NCI-H2029 treated with DMSO at 0.1 percent for 48 hours (cell line): ENCODE measurements at regions not wholly inside any gene's neighbourhood (a gene's known extent, or its start where the extent isn't known, plus 50 kb on each side); places are given as distances from the start of the nearest gene placed in this dataset.

Experiments used
- DNase-seq: peaks from one replicate; lab custom pipeline; 2025; lab: John Stamatoyannopoulos, UW

DNA sequence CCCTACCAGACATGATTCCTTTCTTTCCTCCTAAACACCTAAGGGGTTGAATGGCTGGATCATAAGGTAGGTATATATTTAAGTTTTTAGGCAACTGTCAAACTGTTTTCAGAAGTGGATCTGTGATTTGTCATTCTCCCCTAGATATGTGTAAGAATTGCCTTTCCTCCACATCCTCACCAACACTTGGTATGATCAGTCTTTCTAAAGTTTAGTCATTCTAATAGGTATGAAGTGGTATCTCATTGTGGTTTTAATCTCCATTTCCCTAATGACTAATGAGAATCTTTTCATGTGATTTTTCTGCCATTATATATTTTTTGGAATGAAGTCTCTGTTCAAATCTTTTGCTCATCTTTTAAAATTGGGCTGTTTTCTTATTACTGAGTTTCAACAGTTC, 122.1 kb downstream of the TFCP2L1 start:
- no peak for DNase-seq

DNA sequence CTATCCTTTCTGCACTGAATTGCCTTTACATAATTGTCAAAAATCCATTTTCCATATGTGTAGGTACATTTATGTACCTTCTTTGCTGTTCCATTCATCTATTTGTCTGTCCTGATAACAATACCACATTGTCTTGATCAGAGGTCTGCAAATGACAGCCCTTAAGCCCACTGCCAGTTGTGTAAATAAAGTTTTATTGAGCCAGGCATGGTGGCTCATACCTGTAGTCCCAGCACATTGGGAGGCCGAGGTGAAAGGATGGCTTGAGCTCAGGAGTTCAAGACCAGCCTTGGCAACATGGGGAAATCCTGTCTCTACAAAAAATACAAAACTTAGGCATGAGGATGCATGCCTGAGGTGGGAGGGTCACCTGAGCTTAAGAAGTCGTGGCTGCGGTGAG, 121.0 kb downstream of the TFCP2L1 start:
- DNase-seq = no peak

DNA sequence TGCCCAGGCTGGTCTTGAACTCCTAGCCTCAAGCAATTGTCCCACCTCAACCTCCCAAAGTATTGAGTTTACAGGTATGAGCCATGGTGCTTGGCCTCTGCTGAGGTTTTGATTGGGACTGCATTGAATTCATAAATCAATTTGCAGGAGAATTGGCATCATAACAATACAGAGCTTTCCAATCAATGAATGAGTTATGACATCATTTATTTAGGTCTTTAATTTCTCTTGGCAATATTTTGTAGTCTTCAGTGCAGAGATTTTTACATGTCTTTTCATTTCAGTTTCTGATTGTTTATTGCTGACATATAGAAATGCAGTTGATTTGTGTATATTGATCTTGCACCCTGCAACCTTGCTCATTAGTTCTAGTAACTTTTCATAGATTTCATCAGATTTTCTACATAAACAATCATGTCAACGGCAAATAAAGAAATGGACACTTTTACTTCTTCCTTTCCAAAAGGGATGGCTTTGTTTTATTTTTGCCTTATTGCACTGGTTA, 119.9 kb downstream of the TFCP2L1 start:
- no peak for DNase-seq
